ENCODE measurements at regions not wholly inside any gene's neighbourhood (a gene's known extent, or its start where the extent isn't known, plus 50 kb on each side); places are given as distances from the start of the nearest gene placed in this dataset.
"Not testable (repeated sequence)": the region's sequence is repeated elsewhere in the genome, so short reads cannot be mapped to it uniquely, and the experiment has no call there.

- WGBS, 2 donors: 64 to 72% methylated on average over 5 of the region's 5 CpGs
- Histone ChIP-seq H3K9me3 (no peaks in the 10 kb centered on the region), H3K4me3 (no peak overlapping the region), H3K27me3 (no peaks in the 10 kb centered on the region), H3K4me1 (no peaks in the 10 kb centered on the region), H3K36me3 (no peaks in the 10 kb centered on the region), H3K27ac (no peak overlapping the region)
- ATAC-seq (ENCODE audit: low FRiP score in 2 of 2): no peak
- no peak for DNase-seq
- no peak for TF ChIP-seq POLR2A (IDR thresholded peaks at IDR 0.05)
- TF ChIP-seq CTCF (IDR thresholded peaks at IDR 0.05): no peak
- TF ChIP-seq EP300 (IDR thresholded peaks at IDR 0.05): no peak
- no peak for TF ChIP-seq POLR2AphosphoS5 (IDR thresholded peaks at IDR 0.05)
Measured at GRCh38 chr4:127250577-127250976, 382.2 kb upstream of the INTU start.

GRCh38 chr4:127251423-127251822 lies 381.3 kb upstream of the INTU start:
- no peak for TF ChIP-seq EP300 (IDR thresholded peaks at IDR 0.05)
- no peak for TF ChIP-seq POLR2AphosphoS5 (IDR thresholded peaks at IDR 0.05)
- no peak for TF ChIP-seq POLR2A (IDR thresholded peaks at IDR 0.05)
- TF ChIP-seq CTCF (IDR thresholded peaks at IDR 0.05): no peak
- H3K4me3 ChIP-seq: no peak overlapping the region
- H3K9me3 ChIP-seq: no peaks in the 10 kb centered on the region
- no peaks in the 10 kb centered on the region for H3K36me3 ChIP-seq
- H3K4me1 ChIP-seq: no peaks in the 10 kb centered on the region
- DNase-seq (no peak), ATAC-seq (ENCODE audit: low FRiP score in 2 of 2) (no peak)
- H3K27ac ChIP-seq: no peak overlapping the region
- no peaks in the 10 kb centered on the region for H3K27me3 ChIP-seq

- 85 to 93% methylated on average over 4 of the region's 4 CpGs for WGBS, 2 donors
- no peak overlapping the region for H3K27ac ChIP-seq
Measured at GRCh38 chr4:127256500-127256899, 376.3 kb upstream of the INTU start.

GRCh38 chr4:127261476-127261875 lies 371.3 kb upstream of the INTU start:
- DNase-seq (no peak), ATAC-seq (ENCODE audit: low FRiP score in 2 of 2) (no peak)
- no peaks in the 10 kb centered on the region for H3K36me3 ChIP-seq
- H3K4me3 ChIP-seq: no peak overlapping the region
- 43 to 60% methylated on average over 1 of the region's 1 CpG for WGBS, 2 donors
- no peaks in the 10 kb centered on the region for H3K27me3 ChIP-seq
- H3K9me3 ChIP-seq: no peaks in the 10 kb centered on the region
- TF ChIP-seq POLR2A (IDR thresholded peaks at IDR 0.05): no peak
- TF ChIP-seq POLR2AphosphoS5 (IDR thresholded peaks at IDR 0.05): no peak
- TF ChIP-seq EP300 (IDR thresholded peaks at IDR 0.05): no peak
- no peak for TF ChIP-seq CTCF (IDR thresholded peaks at IDR 0.05)
- H3K27ac ChIP-seq: no peak overlapping the region
- no peaks in the 10 kb centered on the region for H3K4me1 ChIP-seq

More at GRCh38 chr4:127256500-127256899, 376.3 kb upstream of the INTU start:
- TF ChIP-seq EP300 (IDR thresholded peaks at IDR 0.05) (no peak), CTCF (IDR thresholded peaks at IDR 0.05) (no peak), POLR2AphosphoS5 (IDR thresholded peaks at IDR 0.05) (no peak), POLR2A (IDR thresholded peaks at IDR 0.05) (no peak)
- Histone ChIP-seq H3K9me3 (no peaks in the 10 kb centered on the region), H3K4me3 (no peak overlapping the region), H3K27me3 (no peaks in the 10 kb centered on the region), H3K4me1 (no peaks in the 10 kb centered on the region), H3K36me3 (no peaks in the 10 kb centered on the region)
- ATAC-seq (ENCODE audit: low FRiP score in 2 of 2) (no peak), DNase-seq (no peak)

GRCh38 chr4:127268367-127268766 lies 364.4 kb upstream of the INTU start:
- no peak overlapping the region for H3K27ac ChIP-seq
- H3K4me3 ChIP-seq: no peak overlapping the region
- no peaks in the 10 kb centered on the region for H3K9me3 ChIP-seq
- no peaks in the 10 kb centered on the region for H3K36me3 ChIP-seq
- ATAC-seq (ENCODE audit: low FRiP score in 2 of 2): no peak
- no peak for TF ChIP-seq POLR2A (IDR thresholded peaks at IDR 0.05)
- TF ChIP-seq POLR2AphosphoS5 (IDR thresholded peaks at IDR 0.05): no peak
- 79 to 88% methylated on average over 1 of the region's 1 CpG for WGBS, 2 donors
- H3K27me3 ChIP-seq: no peaks in the 10 kb centered on the region
- no peak for DNase-seq
- no peaks in the 10 kb centered on the region for H3K4me1 ChIP-seq

- H3K36me3 ChIP-seq; ATAC-seq (ENCODE audit: low FRiP score in 2 of 2); H3K4me1 ChIP-seq; H3K27me3 ChIP-seq; DNase-seq; H3K27ac ChIP-seq; H3K9me3 ChIP-seq; H3K4me3 ChIP-seq: not testable (repeated sequence)
- WGBS, 2 donors: 81 to 82% methylated on average over 3 of the region's 3 CpGs
Measured at GRCh38 chr4:127277023-127277422, 355.7 kb upstream of the INTU start.
